ENCODE measurements at regions not wholly inside any gene's neighbourhood (a gene's known extent, or its start where the extent isn't known, plus 50 kb on each side); places are given as distances from the start of the nearest gene placed in this dataset.

GRCh38 chr2:211132573-211132972 is 576.2 kb downstream of the CPS1 start:
- TF ChIP-seq EZH2 (IDR thresholded peaks at IDR 0.05; ENCODE audit: low read depth, low read length, severe bottlenecking): no peak
- TF ChIP-seq CHD2 (IDR thresholded peaks at IDR 0.05; ENCODE audit: low read length): no peak
